IPS-15b (cell line): ENCODE measurements at regions not wholly inside any gene's neighbourhood (a gene's known extent, or its start where the extent isn't known, plus 50 kb on each side); places are given as distances from the start of the nearest gene placed in this dataset.

Source experiments
- H3K27me3 ChIP-seq: one replicate; pipeline ENCODE4 v1.6.1; 2013; ENCODE audit warnings: low read length; ENCODE audit not compliant: control insufficient read depth, insufficient read depth
- H3K36me3 ChIP-seq: one replicate; pipeline ENCODE4 v1.6.1; 2013; ENCODE audit warnings: low read length; ENCODE audit not compliant: control insufficient read depth, insufficient read depth
- H3K4me1 ChIP-seq: one replicate; pipeline ENCODE4 v1.6.1; 2013; ENCODE audit warnings: mild to moderate bottlenecking, low read length; ENCODE audit not compliant: control insufficient read depth, insufficient read depth
- H3K4me3 ChIP-seq: one replicate; pipeline ENCODE4 v1.5.1; 2013; ENCODE audit warnings: low read depth, low read length
- H3K9ac ChIP-seq: one replicate; pipeline ENCODE4 v1.6.1; 2013; ENCODE audit warnings: low read depth, mild to moderate bottlenecking, low read length
- H3K9me3 ChIP-seq: one replicate; pipeline ENCODE4 v1.6.1; 2013; ENCODE audit warnings: mild to moderate bottlenecking, low read length; ENCODE audit not compliant: control insufficient read depth, insufficient read depth

DNA sequence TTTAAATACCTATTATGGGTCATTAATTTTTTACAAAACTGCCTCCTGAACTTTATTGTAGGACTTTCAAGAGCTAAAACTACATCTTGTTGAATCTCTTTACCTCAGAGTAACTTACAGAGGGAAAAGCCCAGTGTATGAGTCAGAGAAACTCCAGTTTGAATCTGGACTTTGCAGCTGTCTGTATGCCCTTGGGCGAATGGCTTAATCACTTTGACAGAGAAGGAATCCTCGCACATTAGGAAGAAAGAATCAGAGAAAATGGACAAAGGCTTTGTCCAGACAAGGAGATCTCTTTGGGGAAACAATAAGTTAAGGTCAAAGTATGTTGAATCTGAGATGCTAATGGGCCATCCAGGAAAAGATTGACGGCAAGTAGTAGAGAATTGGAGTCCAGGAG is 484.2 kb upstream of the CELF2 start:
- no peak overlapping the region for H3K9ac ChIP-seq
- peaks cover 2% of the 10 kb centered on the region for H3K4me1 ChIP-seq
- H3K4me3 ChIP-seq: no peak overlapping the region
- H3K27me3 ChIP-seq: no peaks in the 10 kb centered on the region
- H3K9me3 ChIP-seq: no peaks in the 10 kb centered on the region
- H3K36me3 ChIP-seq: no peaks in the 10 kb centered on the region

DNA sequence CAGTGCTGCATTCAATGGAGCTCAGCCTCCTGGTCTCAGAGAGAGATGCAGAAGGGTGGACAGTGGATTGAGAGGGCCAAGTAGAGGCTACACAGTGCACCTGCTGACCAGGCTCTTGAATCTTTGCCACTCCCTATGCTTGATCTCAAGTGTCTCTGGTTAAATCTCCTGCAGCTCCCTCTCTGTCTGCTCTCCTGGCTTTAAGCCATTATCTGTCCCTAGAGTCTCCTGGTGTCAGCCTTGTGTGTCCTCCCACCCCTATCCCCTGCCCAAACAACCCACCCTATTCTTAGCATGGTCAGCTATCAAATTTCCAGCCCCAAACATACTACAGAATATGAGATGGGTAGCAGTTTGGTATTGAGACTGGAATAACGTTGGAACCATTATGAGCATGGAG is 479.3 kb upstream of the CELF2 start:
- no peak overlapping the region for H3K9ac ChIP-seq
- H3K4me3 ChIP-seq: no peak overlapping the region
- H3K4me1 ChIP-seq: no peaks in the 10 kb centered on the region
- H3K36me3 ChIP-seq: no peaks in the 10 kb centered on the region
- H3K27me3 ChIP-seq: no peaks in the 10 kb centered on the region
- no peaks in the 10 kb centered on the region for H3K9me3 ChIP-seq

DNA sequence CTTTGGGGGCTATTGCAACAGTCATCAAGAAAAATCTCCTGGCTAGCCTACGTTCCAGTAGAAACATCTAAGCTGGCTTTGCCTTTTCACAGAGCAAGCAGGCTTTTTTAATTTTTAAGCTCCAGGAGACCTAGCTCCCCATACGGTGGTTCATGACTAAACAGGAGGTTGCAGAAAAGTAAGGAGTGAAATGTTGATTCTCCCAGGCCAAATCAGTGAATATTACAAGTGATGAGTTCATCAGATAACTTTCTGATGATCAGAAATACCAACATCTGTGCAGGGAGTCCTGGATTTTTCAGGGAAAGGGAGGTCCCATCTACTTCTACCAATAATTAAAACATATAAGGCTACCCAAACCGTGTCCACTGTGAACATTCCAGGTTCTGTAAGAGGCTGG is 477.3 kb upstream of the CELF2 start:
- H3K4me3 ChIP-seq: no peak overlapping the region
- no peaks in the 10 kb centered on the region for H3K4me1 ChIP-seq

DNA sequence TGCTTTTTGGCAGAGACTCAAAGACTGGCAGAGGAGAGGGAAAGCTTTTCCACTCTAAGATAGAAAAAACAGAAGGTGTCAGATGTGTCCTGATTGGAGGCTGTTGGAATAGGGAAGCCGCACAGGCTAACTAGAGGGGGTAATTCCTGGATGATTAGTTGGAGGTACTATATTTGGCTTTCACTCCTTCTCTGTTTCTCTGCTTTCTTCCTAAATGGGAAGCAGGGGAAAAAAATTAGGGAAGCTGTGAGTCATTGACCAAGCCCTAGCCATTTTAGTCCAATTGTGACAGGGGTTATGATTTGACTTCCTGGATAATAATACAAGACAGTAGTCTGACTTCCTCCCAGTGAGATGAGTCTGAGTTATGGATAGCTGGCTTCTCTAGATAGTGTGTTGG is 475.2 kb upstream of the CELF2 start:
- no peaks in the 10 kb centered on the region for H3K4me1 ChIP-seq
- no peaks in the 10 kb centered on the region for H3K9me3 ChIP-seq
- no peak overlapping the region for H3K4me3 ChIP-seq
- no peaks in the 10 kb centered on the region for H3K27me3 ChIP-seq
- H3K36me3 ChIP-seq: no peaks in the 10 kb centered on the region
- no peak overlapping the region for H3K9ac ChIP-seq

More for the DNA sequence above, 477.3 kb upstream of the CELF2 start:
- Histone ChIP-seq H3K27me3 (no peaks in the 10 kb centered on the region), H3K36me3 (no peaks in the 10 kb centered on the region), H3K9ac (no peak overlapping the region), H3K9me3 (no peaks in the 10 kb centered on the region)

DNA sequence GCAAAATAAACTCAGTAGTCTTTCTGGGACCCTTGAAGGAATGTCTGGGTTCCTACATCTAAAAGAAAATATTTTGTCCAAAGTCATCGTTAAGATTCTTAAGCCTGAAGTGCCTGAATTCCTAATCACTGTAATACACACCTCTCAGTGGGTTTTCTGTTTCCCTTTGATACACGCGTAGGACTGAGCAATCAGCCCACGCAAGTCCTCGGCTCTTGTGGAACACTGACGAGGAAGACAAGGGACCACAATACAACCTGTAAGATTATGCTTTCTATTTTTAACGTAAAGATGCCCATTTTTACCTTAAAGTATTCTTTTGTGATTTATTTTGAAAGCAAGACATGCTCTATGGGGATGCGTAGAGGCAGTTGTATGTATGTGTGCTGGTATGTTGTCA is 472.8 kb upstream of the CELF2 start:
- Histone ChIP-seq H3K27me3 (no peaks in the 10 kb centered on the region), H3K9me3 (no peaks in the 10 kb centered on the region), H3K9ac (no peak overlapping the region), H3K36me3 (no peaks in the 10 kb centered on the region), H3K4me3 (no peak overlapping the region), H3K4me1 (no peaks in the 10 kb centered on the region)

DNA sequence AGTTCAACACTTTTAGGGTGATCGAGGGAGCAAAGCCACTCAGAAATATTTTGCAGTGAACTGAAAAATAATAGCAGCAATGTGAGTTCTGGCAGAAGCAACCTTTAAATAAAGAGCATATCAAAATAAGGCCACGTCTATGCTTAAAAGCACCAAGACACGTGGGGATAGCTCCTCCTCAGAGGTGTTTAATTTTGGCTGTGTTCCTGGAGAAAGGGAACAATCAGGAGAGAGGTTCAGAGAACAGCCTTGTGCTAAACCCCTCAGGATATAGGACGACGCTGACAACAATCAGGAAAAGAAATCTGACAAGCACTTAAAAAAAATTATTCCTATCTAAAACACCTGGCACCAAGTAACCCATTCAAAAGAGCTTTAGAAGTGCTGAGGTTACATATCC is 471.9 kb upstream of the CELF2 start:
- Histone ChIP-seq H3K4me1 (no peaks in the 10 kb centered on the region), H3K9me3 (no peaks in the 10 kb centered on the region), H3K36me3 (no peaks in the 10 kb centered on the region), H3K4me3 (no peak overlapping the region), H3K9ac (no peak overlapping the region), H3K27me3 (no peaks in the 10 kb centered on the region)

DNA sequence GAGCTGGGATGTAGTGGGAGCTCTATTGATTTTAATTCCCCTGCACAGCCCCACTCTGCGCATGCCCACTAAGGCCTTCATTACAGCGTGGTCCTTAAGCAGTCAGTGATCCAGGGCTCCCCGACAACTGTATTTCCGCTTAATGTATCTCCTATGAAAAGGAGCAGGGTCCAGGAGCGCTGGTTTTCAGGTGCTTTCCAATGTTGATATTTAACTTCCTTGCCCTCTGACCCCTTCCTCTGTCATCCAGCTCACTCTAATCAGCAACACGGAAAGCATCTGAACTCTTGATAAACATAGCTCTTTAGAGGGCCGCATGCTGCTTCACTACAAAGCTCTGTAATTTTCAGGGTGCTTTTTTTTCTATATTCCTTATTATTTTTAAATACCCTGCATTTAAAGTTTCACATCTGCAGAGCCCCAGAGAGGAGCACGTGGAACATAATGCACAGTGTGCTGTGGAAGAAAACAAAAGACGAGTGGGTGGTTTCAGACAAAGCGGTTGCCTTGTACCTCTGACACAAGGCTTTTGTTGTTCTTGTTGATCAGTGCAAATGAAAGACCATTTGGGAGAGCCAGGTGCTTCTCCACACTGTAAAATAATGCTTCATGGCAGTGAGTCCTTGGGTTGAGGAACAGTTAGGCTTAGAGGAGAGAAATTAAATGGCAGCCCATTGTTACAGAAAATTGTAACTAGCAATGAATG is 465.9 kb upstream of the CELF2 start:
- no peaks in the 10 kb centered on the region for H3K9me3 ChIP-seq
- no peaks in the 10 kb centered on the region for H3K27me3 ChIP-seq
- no peaks in the 10 kb centered on the region for H3K36me3 ChIP-seq
- no peak overlapping the region for H3K4me3 ChIP-seq
- no peak overlapping the region for H3K9ac ChIP-seq
- no peaks in the 10 kb centered on the region for H3K4me1 ChIP-seq

DNA sequence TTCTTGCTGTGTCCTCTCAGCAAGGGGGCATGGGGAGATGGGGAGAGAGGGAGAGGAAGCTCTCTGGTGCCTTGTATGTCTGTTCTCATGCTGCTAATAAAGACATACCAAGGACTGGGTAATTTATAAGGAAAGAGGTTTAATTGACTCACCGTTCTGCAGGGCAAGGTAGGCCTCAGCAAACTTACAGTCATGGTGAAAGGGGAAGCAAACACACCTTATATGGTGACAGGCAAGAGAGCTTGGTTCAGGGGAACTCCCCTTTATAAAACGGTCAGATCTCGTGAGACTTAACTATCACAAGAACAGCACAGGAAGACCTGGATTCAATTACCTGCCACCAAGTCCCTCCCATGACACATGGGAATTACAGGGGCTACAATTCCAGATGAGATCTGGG is 464.7 kb upstream of the CELF2 start:
- no peak overlapping the region for H3K4me3 ChIP-seq
- H3K27me3 ChIP-seq: no peaks in the 10 kb centered on the region
- no peaks in the 10 kb centered on the region for H3K9me3 ChIP-seq
- H3K36me3 ChIP-seq: no peaks in the 10 kb centered on the region
- no peaks in the 10 kb centered on the region for H3K4me1 ChIP-seq
- H3K9ac ChIP-seq: no peak overlapping the region

DNA sequence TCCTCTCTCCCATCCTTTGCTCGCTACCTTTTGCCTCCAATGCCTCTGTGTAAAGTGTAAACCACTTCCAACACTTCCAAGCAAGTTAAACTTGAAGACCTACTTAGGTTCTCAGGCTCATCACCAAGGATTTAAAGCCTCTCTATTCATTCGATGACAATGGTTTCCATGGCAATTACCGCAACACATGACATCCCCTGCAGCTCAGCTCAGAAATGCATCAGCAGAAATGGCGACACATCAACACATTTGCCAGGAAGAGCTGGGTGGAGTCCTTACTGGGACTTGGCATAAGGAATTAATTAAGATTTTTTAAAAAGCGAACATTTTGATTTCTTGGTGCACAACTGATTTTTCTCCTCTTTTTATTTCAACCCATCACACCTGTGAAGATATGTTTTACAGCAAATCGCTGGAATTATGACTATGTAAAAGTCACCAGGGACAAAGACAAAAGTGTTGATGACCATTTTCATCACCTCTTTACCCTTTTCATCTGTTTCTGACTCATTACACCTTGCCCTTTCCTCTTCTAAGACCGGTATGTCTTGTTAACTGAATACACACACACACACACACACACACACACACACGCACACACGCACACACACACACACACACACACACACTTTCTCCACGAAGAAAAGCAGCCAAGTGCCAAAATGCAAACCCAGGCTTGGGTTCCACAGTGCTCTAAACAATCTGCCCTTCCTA is 453.4 kb upstream of the CELF2 start:
- no peak overlapping the region for H3K9ac ChIP-seq
- no peaks in the 10 kb centered on the region for H3K27me3 ChIP-seq
- no peaks in the 10 kb centered on the region for H3K36me3 ChIP-seq
- H3K9me3 ChIP-seq: no peaks in the 10 kb centered on the region
- no peaks in the 10 kb centered on the region for H3K4me1 ChIP-seq
- no peak overlapping the region for H3K4me3 ChIP-seq

DNA sequence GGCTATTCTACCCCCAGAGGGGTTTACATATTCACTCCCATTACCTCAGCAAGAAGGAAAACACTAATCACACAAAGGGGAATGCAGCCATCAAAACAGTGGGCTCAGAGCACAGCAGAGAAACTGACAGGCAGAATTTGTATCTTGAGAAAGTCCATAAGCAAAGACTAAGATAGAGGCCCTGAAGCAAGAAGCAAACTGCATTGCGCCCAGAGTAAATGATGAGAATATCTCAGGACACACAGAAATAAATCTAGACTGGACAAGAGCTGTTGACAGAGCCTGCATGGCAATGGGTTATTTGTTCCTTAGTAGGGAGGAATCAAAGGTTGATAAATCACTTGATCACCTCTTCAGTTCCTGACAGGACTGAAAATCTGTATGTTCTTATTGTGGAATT is 440.7 kb upstream of the CELF2 start:
- H3K36me3 ChIP-seq: no peaks in the 10 kb centered on the region
- no peaks in the 10 kb centered on the region for H3K9me3 ChIP-seq
- H3K9ac ChIP-seq: no peak overlapping the region
- H3K4me1 ChIP-seq: no peaks in the 10 kb centered on the region
- no peak overlapping the region for H3K4me3 ChIP-seq
- no peaks in the 10 kb centered on the region for H3K27me3 ChIP-seq

DNA sequence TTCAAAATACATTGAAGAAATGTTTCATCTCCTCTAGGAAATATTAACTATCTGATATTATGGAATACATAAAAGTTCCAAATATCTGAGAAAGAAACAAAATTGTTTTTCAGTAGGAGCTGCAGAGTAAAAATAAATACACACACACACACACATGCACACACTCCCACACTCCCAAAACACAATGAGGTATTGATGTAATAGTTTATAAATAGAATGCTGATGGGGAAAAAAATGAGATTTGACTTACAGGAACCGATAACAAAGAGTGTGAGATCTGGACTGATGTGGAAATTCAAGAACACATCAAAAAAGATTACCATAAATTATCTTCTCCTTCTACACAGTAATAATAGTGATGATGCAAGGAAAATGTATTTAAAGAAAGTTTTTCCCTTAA is 438.0 kb upstream of the CELF2 start:
- no peaks in the 10 kb centered on the region for H3K27me3 ChIP-seq
- no peaks in the 10 kb centered on the region for H3K4me1 ChIP-seq
- H3K9ac ChIP-seq: no peak overlapping the region
- no peaks in the 10 kb centered on the region for H3K9me3 ChIP-seq
- no peak overlapping the region for H3K4me3 ChIP-seq
- no peaks in the 10 kb centered on the region for H3K36me3 ChIP-seq

DNA sequence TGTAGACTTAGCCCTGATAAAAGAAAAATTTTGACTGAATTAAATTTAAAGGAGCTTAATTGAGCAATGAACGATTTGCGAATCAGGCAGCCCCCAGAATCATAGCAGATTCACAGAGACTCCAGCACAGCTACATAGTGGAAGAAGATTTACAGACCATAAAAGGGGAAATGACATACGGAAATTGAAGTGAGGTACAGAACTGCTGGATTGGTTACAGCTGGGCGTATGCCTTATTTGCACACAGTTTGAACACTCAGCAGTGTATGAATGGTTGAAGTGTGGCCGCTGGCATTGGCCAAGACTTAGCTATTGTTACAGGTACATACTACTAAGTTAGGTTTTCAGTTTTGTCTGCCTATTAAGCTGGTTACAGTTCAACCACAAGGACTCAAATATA is 433.5 kb upstream of the CELF2 start:
- H3K4me3 ChIP-seq: no peak overlapping the region
- no peaks in the 10 kb centered on the region for H3K9me3 ChIP-seq
- H3K9ac ChIP-seq: no peak overlapping the region
- H3K4me1 ChIP-seq: peaks cover 8% of the 10 kb centered on the region
- H3K36me3 ChIP-seq: no peaks in the 10 kb centered on the region
- no peaks in the 10 kb centered on the region for H3K27me3 ChIP-seq
